Spleen (tissue), 7 donors: ENCODE measurements at regions not wholly inside any gene's neighbourhood (a gene's known extent, or its start where the extent isn't known, plus 50 kb on each side); places are given as distances from the start of the nearest gene placed in this dataset.

Experiments used
- CTCF ChIP-seq, 11 experiments: fragments of 200-600 bp in 7 of 11; fragments of 450-650 bp in 4 of 11; sonication (generic) in 4 of 11; IDR thresholded peaks in 8 of 11; conservative IDR thresholded peaks in 3 of 11; 1 replicate in 7 of 11; 2 replicates in 4 of 11; pipeline versions ENCODE4 v1.4.0 to v1.8.0; 2016 to 2021; ENCODE audit warnings: antibody characterized with exemption in 11 of 11, inconsistent platforms in 4 of 11, mild to moderate bottlenecking in 1 of 11
- POLR2A ChIP-seq, 3 donors: fragments of 450-650 bp; IDR thresholded peaks; one replicate each; pipeline ENCODE4 v1.5.1; 2017; ENCODE audit warnings: antibody characterized with exemption in 3 of 3, mild to moderate bottlenecking in 1 of 3
- POLR2AphosphoS5 ChIP-seq, 3 donors: sonication (generic); formaldehyde crosslinking; IDR thresholded peaks; one replicate each; pipeline ENCODE4 v1.5.1; 2017; ENCODE audit warnings: antibody characterized with exemption in 3 of 3
- donor health status: DM: no; HTN: no; CAD: no; lungs with moderate emphysema.
- donor health status: DM: no; HTN: no; CAD: no.
- donor health status: DM: no; HTN: no; CAD: no.

- TF ChIP-seq CTCF (IDR thresholded peaks at IDR 0.05 in 8 of 11, conservative IDR thresholded peaks at IDR 0.05 in 3 of 11) (no peak), POLR2AphosphoS5 (IDR thresholded peaks at IDR 0.05) (no peak), POLR2A (IDR thresholded peaks at IDR 0.05) (no peak)
These were observed 169.3 kb downstream of the PMAIP1 start for GRCh38 chr18:60069145-60069544.
